ENCODE measurements at regions not wholly inside any gene's neighbourhood (a gene's known extent, or its start where the extent isn't known, plus 50 kb on each side); places are given as distances from the start of the nearest gene placed in this dataset.

DNA sequence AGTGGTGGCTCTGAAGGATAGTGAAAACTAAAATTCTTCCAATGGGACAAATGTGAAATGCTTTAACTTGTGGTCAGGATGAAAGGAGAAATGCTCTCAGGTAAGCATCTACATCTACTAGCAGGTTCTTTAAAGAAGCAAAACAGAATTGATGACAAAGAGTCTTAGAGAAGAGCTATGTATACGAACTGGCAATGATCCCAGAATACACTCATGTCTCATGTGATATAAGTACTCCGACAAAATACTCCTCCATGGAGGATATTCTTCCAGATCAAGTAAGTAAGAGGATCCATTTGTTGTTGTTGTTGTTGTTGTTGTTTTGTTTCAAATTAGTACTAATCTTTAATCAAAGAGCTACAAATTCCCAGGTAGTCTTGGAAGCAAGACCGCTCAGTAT is 174.0 kb upstream of the ATP1B1 start:
- DNase-seq (ENCODE audit: insufficient read length) (no peak), FAIRE-seq (no peak)
- no peak for TF ChIP-seq TAF1 (IDR thresholded peaks at IDR 0.05; ENCODE audit: borderline replicate concordance, low read depth, low read length)
- TF ChIP-seq POLR2A (IDR thresholded peaks at IDR 0.05; ENCODE audit: low read depth, low read length), result no peak
- no peak for TF ChIP-seq POLR2AphosphoS5 (IDR thresholded peaks at IDR 0.05; ENCODE audit: low read depth, low read length)

GRCh38 chr1:168933141-168933805 is 173.2 kb upstream of the ATP1B1 start:
- no peak for DNase-seq (ENCODE audit: insufficient read length)
- TF ChIP-seq TAF1 (IDR thresholded peaks at IDR 0.05; ENCODE audit: borderline replicate concordance, low read depth, low read length), result no peak
- TF ChIP-seq POLR2AphosphoS5 (IDR thresholded peaks at IDR 0.05; ENCODE audit: low read depth, low read length), result no peak
- no peak for TF ChIP-seq POLR2A (IDR thresholded peaks at IDR 0.05; ENCODE audit: low read depth, low read length)
- FAIRE-seq, result no peak

GRCh38 chr1:168939110-168939946 is 167.2 kb upstream of the ATP1B1 start:
- TF ChIP-seq POLR2A (IDR thresholded peaks at IDR 0.05; ENCODE audit: low read depth, low read length), result no peak
- no peak for TF ChIP-seq TAF1 (IDR thresholded peaks at IDR 0.05; ENCODE audit: borderline replicate concordance, low read depth, low read length)
- no peak for TF ChIP-seq POLR2AphosphoS5 (IDR thresholded peaks at IDR 0.05; ENCODE audit: low read depth, low read length)
- FAIRE-seq, result no peak

GRCh38 chr1:168939947-168940223 is 166.6 kb upstream of the ATP1B1 start:
- DNase-seq (ENCODE audit: insufficient read length) (no peak), FAIRE-seq (no peak)
- no peak for TF ChIP-seq TAF1 (IDR thresholded peaks at IDR 0.05; ENCODE audit: borderline replicate concordance, low read depth, low read length)
- no peak for TF ChIP-seq POLR2AphosphoS5 (IDR thresholded peaks at IDR 0.05; ENCODE audit: low read depth, low read length)
- no peak for TF ChIP-seq POLR2A (IDR thresholded peaks at IDR 0.05; ENCODE audit: low read depth, low read length)

More at GRCh38 chr1:168939110-168939946, 167.2 kb upstream of the ATP1B1 start:
- DNase-seq (ENCODE audit: insufficient read length), result no peak

- FAIRE-seq (no peak), DNase-seq (ENCODE audit: insufficient read length) (no peak)
- TF ChIP-seq POLR2A (IDR thresholded peaks at IDR 0.05; ENCODE audit: low read depth, low read length) (no peak), TAF1 (IDR thresholded peaks at IDR 0.05; ENCODE audit: borderline replicate concordance, low read depth, low read length) (no peak), POLR2AphosphoS5 (IDR thresholded peaks at IDR 0.05; ENCODE audit: low read depth, low read length) (no peak)
These were observed 164.8 kb upstream of the ATP1B1 start for GRCh38 chr1:168941640-168942039.

- DNase-seq (ENCODE audit: insufficient read length) (no peak), FAIRE-seq (no peak)
- TF ChIP-seq POLR2AphosphoS5 (IDR thresholded peaks at IDR 0.05; ENCODE audit: low read depth, low read length) (no peak), POLR2A (IDR thresholded peaks at IDR 0.05; ENCODE audit: low read depth, low read length) (no peak), TAF1 (IDR thresholded peaks at IDR 0.05; ENCODE audit: borderline replicate concordance, low read depth, low read length) (no peak)
These were observed 164.3 kb upstream of the ATP1B1 start for GRCh38 chr1:168942165-168942564.

DNA sequence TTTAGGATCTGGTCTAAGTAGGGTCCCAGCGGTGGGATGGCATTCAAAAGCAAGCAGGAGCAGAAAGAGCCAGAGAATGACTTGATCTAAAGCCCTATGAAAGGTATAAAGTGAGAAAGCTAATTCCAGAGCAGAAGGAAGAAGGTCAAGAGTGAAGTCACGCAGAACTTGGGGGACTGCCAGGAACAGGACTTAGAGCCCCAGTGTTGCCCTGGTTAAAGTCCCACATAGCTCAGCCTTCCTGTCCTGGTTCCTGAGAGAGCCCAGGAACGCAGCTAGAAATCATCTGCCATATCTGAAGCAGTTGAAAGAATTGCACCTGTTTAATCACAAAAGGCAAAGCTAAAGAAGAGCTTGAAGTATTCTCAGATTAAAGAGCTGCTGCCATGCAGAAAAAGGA is 160.6 kb upstream of the ATP1B1 start:
- FAIRE-seq, result no peak
- TF ChIP-seq POLR2AphosphoS5 (IDR thresholded peaks at IDR 0.05; ENCODE audit: low read depth, low read length) (no peak), TAF1 (IDR thresholded peaks at IDR 0.05; ENCODE audit: borderline replicate concordance, low read depth, low read length) (no peak)
- DNase-seq (ENCODE audit: insufficient read length), result no peak

DNA sequence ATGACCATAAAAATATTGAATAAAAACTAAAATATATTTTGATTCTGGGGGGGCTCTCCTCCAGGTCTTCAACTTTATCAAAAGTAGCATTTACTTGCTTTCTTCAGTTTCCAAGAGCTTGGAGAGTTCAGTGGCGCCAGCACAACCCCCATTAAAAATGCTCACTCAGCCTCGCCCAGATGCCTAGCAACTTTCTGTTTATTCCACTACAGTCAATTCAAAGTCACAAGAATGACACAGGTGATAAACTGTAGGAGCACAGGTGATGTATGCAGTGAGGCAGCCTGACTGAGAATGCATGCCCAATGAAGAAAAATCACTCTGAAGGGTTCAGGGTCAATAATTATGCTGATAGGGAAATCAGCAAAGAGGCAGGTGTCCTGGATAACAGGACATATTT is 159.4 kb upstream of the ATP1B1 start:
- DNase-seq (ENCODE audit: insufficient read length) (no peak), FAIRE-seq (no peak)
- TF ChIP-seq POLR2AphosphoS5 (IDR thresholded peaks at IDR 0.05; ENCODE audit: low read depth, low read length) (no peak), TAF1 (IDR thresholded peaks at IDR 0.05; ENCODE audit: borderline replicate concordance, low read depth, low read length) (no peak), POLR2A (IDR thresholded peaks at IDR 0.05; ENCODE audit: low read depth, low read length) (no peak)

GRCh38 chr1:168949672-168950071 is 156.8 kb upstream of the ATP1B1 start:
- DNase-seq (ENCODE audit: insufficient read length), result no peak
- FAIRE-seq, result no peak
- no peak for TF ChIP-seq TAF1 (IDR thresholded peaks at IDR 0.05; ENCODE audit: borderline replicate concordance, low read depth, low read length)
- no peak for TF ChIP-seq POLR2AphosphoS5 (IDR thresholded peaks at IDR 0.05; ENCODE audit: low read depth, low read length)
- no peak for TF ChIP-seq POLR2A (IDR thresholded peaks at IDR 0.05; ENCODE audit: low read depth, low read length)

- TF ChIP-seq TAF1 (IDR thresholded peaks at IDR 0.05; ENCODE audit: borderline replicate concordance, low read depth, low read length) (no peak), POLR2A (IDR thresholded peaks at IDR 0.05; ENCODE audit: low read depth, low read length) (no peak), POLR2AphosphoS5 (IDR thresholded peaks at IDR 0.05; ENCODE audit: low read depth, low read length) (no peak)
- DNase-seq (ENCODE audit: insufficient read length) (no peak), FAIRE-seq (no peak)
These were observed 148.7 kb upstream of the ATP1B1 start for GRCh38 chr1:168957818-168958217.

DNA sequence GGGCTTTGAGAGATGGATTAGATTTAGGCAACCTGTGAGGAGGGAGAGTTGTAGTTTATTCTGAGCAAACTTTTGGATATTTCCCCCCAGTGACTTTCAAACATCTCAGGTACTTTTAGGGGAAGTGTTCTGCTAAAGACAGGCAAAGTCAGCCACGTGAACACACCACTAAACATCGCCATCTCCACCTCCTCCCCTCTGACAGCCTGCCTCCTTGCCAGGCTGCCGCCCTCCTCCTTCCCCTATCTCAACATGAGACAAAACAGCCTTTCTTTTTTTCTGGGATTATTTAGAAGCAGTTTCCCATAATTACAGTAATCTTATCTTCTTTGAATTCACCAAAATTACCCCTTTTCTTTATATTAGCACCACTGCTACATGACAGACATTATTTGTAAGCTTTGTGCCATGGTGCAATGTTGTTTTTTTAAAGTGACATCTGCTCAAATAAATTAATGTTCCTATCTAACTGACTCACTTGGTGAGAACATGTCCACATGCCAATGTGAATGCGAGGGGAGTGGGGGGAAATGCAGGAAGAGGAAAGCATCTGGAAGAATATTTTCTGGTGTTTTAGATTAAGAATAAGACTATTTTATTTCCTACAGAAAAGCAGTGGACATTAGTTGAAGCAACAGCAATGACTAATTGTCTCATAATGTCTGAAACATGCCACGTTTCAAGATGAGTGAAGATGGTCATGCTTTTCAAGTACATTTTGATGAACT is 147.8 kb upstream of the ATP1B1 start:
- FAIRE-seq, result no peak
- DNase-seq (ENCODE audit: insufficient read length), result no peak
- no peak for TF ChIP-seq POLR2A (IDR thresholded peaks at IDR 0.05; ENCODE audit: low read depth, low read length)
- TF ChIP-seq TAF1 (IDR thresholded peaks at IDR 0.05; ENCODE audit: borderline replicate concordance, low read depth, low read length), result no peak
- no peak for TF ChIP-seq POLR2AphosphoS5 (IDR thresholded peaks at IDR 0.05; ENCODE audit: low read depth, low read length)
